PC-9 (cell line): ENCODE measurements at regions not wholly inside any gene's neighbourhood (a gene's known extent, or its start where the extent isn't known, plus 50 kb on each side); places are given as distances from the start of the nearest gene placed in this dataset.

Source experiments
- BruUV-seq: library from RNA; stranded (reverse); fragments of 400-500 nt; replicated peaks from 2 replicates; lab custom pipeline; 2021; lab: Mats Ljungman, UMichigan
- CTCF ChIA-PET: fragments of 300-600 bp; sonication (Branson Sonifier 250); formaldehyde crosslinking; loops from one replicate; lab custom pipeline; 2022; ENCODE audit warnings: antibody characterized with exemption; lab: Charles Lee
- POLR2A ChIA-PET: fragments of 300-600 bp; sonication (Branson Sonifier 250); formaldehyde crosslinking; loops from one replicate; lab custom pipeline; 2022; ENCODE audit warnings: antibody characterized with exemption; ENCODE audit not compliant: unreplicated experiment; lab: Charles Lee
- DNase-seq, 2 experiments: peaks; one replicate each; pipeline versions ENCODE4 v3.0.0 to v3.0.0-alpha.2; 2015 to 2022; ENCODE audit warnings: mixed read lengths in 1 of 2
- H2AFZ ChIP-seq: fragments of 200-600 bp; sonication (generic); 2 replicates; pipeline ENCODE4 v1.8.1; 2017; ENCODE audit warnings: antibody characterized with exemption
- H3F3A ChIP-seq: fragments of 200-600 bp; sonication (generic); 2 replicates; pipeline ENCODE4 v1.8.1; 2017; ENCODE audit warnings: antibody characterized with exemption, mild to moderate bottlenecking, low read depth; ENCODE audit not compliant: insufficient read depth
- H3K27ac ChIP-seq: fragments of 200-600 bp; sonication (generic); 2 replicates; pipeline ENCODE4 v1.6.1; 2016; ENCODE audit warnings: mixed run types
- H3K27me3 ChIP-seq: fragments of 200-600 bp; sonication (generic); 2 replicates; pipeline ENCODE4 v1.6.1; 2016; ENCODE audit warnings: low read depth, mixed run types; ENCODE audit not compliant: insufficient read depth
- H3K36me3 ChIP-seq: fragments of 200-600 bp; sonication (generic); 2 replicates; pipeline ENCODE4 v1.6.1; 2016; ENCODE audit warnings: low read depth, mixed run types
- H3K4me1 ChIP-seq: fragments of 200-600 bp; sonication (generic); replicated peaks from 2 replicates; pipeline ENCODE4 v1.6.1; 2016; ENCODE audit warnings: mixed run types; ENCODE audit not compliant: insufficient read depth
- H3K4me2 ChIP-seq: fragments of 200-600 bp; sonication (generic); 2 replicates; pipeline ENCODE4 v1.6.1; 2017; ENCODE audit warnings: mixed run types
- H3K4me3 ChIP-seq: fragments of 200-600 bp; sonication (generic); 2 replicates; pipeline ENCODE4 v1.6.1; 2016; ENCODE audit warnings: mixed run types
- H3K79me2 ChIP-seq: fragments of 200-600 bp; sonication (generic); 2 replicates; pipeline ENCODE4 v1.6.1; 2017; ENCODE audit warnings: low read depth, mixed run types
- H3K9me2 ChIP-seq: fragments of 200-600 bp; sonication (generic); 2 replicates; pipeline ENCODE4 v1.8.1; 2017; ENCODE audit warnings: mild to moderate bottlenecking; ENCODE audit not compliant: insufficient read depth
- H3K9me3 ChIP-seq: fragments of 200-600 bp; sonication (generic); 2 replicates; pipeline ENCODE4 v1.8.1; 2016; ENCODE audit warnings: low read depth; ENCODE audit not compliant: insufficient read depth
- H4K20me1 ChIP-seq: fragments of 200-600 bp; sonication (generic); 2 replicates; pipeline ENCODE4 v1.8.1; 2017; ENCODE audit not compliant: insufficient read depth
- CTCF ChIP-seq: fragments of 200-600 bp; sonication (generic); conservative IDR thresholded peaks from 2 replicates; pipeline ENCODE4 v1.6.1; 2017; ENCODE audit warnings: mixed run types, antibody characterized with exemption, mild to moderate bottlenecking, moderate library complexity
- EZH2 ChIP-seq: fragments of 200-600 bp; sonication (generic); IDR thresholded peaks from 2 replicates; pipeline ENCODE4 v1.8.0; 2017; ENCODE audit warnings: antibody characterized with exemption, low read depth
- intact Hi-C: fragments of 100-400 bp; cut with micrococcal nuclease; formaldehyde crosslinking; loops from one replicate; pipeline ENCODE4 v1.10.0; 2022; ENCODE audit not compliant: unreplicated experiment

DNA sequence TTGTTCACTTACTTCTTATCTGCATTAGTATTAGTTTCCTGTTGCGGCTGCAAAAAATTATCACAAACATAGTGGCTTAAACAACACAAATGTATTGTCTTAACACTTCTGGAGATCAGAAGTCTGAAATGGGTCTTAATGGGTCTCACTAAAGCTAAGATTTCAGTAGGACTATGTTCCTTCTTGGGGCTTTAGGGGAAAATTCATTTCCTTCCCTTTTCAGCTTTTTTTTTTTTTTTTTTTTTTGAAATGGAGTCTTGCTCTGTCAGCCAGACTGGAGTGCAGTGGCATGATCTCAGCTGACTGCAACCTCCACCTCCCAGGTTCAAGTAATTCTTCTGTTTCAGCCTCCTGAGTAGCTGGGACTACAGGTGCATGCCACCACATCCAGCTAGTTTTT, 78.1 kb upstream of the KLF3 start:
- H3K27me3 ChIP-seq, result no peaks in the 10 kb centered on the region
- no peaks in the 10 kb centered on the region for H3K4me1 ChIP-seq
- no peak overlapping the region for H2AFZ ChIP-seq
- no peaks in the 10 kb centered on the region for H3K79me2 ChIP-seq
- ChIA-PET CTCF (no interaction called here), POLR2A (no interaction called here)
- no peak overlapping the region for H3K4me2 ChIP-seq
- no peaks in the 10 kb centered on the region for H3K36me3 ChIP-seq
- H3K27ac ChIP-seq, result no peak overlapping the region
- H4K20me1 ChIP-seq, result no peaks in the 10 kb centered on the region
- no peak for DNase-seq
- no TSS peak for BruUV-seq
- no peaks in the 10 kb centered on the region for H3K9me2 ChIP-seq
- H3F3A ChIP-seq, result no peaks in the 10 kb centered on the region
- H3K4me3 ChIP-seq, result no peak overlapping the region
- TF ChIP-seq EZH2 (no peak), CTCF (no peak)
- H3K9me3 ChIP-seq, result no peaks in the 10 kb centered on the region
- intact Hi-C loops, result no loop called here

DNA sequence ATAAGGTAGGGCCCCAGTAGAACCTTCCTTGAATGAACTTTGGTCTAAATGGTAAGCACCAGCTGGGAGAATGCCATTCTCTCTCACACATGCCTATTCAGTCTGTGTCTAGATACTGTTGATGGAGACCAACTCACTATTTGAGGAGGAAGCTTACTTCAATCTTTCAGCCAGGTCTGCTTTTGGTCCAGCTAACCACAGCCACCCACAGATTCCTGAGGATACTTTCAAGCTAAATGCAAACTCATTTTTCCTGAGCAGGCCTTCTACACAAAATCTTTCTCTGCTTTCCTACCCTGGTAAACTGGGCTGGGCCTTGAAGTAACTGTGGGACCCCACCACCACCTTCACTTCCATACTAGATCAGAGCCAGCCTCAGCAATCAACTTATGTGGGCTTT, 76.9 kb upstream of the KLF3 start:
- Histone ChIP-seq H3K9me3 (no peaks in the 10 kb centered on the region), H3K79me2 (no peaks in the 10 kb centered on the region), H3K27ac (no peak overlapping the region), H3K4me2 (no peak overlapping the region), H3F3A (no peaks in the 10 kb centered on the region), H4K20me1 (no peaks in the 10 kb centered on the region), H3K9me2 (no peaks in the 10 kb centered on the region), H3K4me3 (no peak overlapping the region), H3K4me1 (no peaks in the 10 kb centered on the region), H3K27me3 (no peaks in the 10 kb centered on the region), H2AFZ (no peak overlapping the region), H3K36me3 (no peaks in the 10 kb centered on the region)
- intact Hi-C loops, result no loop called here
- BruUV-seq, result no TSS peak
- no peak for DNase-seq
- TF ChIP-seq EZH2, result no peak
- no peak for TF ChIP-seq CTCF
- CTCF ChIA-PET, result interaction anchor here (0.6 kb wide), 1 partner anchor 34 kb away, joined by 9 read pairs; no protein-coding TSS in a partner anchor
- POLR2A ChIA-PET, result no interaction called here

DNA sequence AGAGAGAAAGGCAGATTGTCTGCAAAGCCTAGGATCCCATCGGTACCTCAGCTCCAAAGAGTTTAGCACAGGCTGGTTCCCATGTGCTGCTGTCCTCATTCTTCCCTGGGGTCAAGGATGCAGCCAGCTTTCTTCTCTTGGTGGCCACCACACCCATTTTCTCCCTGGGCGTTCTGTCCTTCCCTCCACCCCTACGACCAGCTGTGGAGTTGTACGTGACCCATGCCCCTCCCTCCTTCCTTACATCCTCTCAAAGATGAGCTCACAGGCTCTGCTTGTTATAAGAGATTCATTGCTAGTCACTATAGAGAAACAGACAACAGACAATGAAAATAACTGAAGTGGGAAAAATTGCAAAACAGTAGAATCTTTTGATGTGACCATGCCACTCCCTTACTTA, 74.0 kb upstream of the KLF3 start:
- Histone ChIP-seq H3K27me3 (no peaks in the 10 kb centered on the region), H4K20me1 (no peaks in the 10 kb centered on the region), H3K9me2 (no peaks in the 10 kb centered on the region), H3F3A (no peaks in the 10 kb centered on the region), H3K4me1 (no peaks in the 10 kb centered on the region), H3K79me2 (no peaks in the 10 kb centered on the region), H3K9me3 (no peaks in the 10 kb centered on the region), H2AFZ (no peak overlapping the region), H3K27ac (no peak overlapping the region), H3K4me2 (no peak overlapping the region), H3K36me3 (no peaks in the 10 kb centered on the region), H3K4me3 (no peak overlapping the region)
- ChIA-PET POLR2A (no interaction called here), CTCF (no interaction called here)
- DNase-seq, result no peak
- intact Hi-C loops, result no loop called here
- no TSS peak for BruUV-seq
- TF ChIP-seq EZH2 (no peak), CTCF (no peak)
